ENCODE measurements at regions not wholly inside any gene's neighbourhood (a gene's known extent, or its start where the extent isn't known, plus 50 kb on each side); places are given as distances from the start of the nearest gene placed in this dataset.
"Not testable (repeated sequence)": the region's sequence is repeated elsewhere in the genome, so short reads cannot be mapped to it uniquely, and the experiment has no call there.

GRCh38 chr6:26268659-26269402 lies 96.2 kb upstream of the BTN3A2 start:
- DNase-seq: peak; percentile 81

- peak; percentile 73 for DNase-seq
These were observed 95.2 kb upstream of the BTN3A2 start for GRCh38 chr6:26269531-26270485.

GRCh38 chr6:26270486-26270861 lies 94.5 kb upstream of the BTN3A2 start:
- peak; percentile 76 for DNase-seq

- DNase-seq: peak; percentile 96
These were observed 93.9 kb upstream of the BTN3A2 start for GRCh38 chr6:26270903-26271667.

GRCh38 chr6:26271668-26272024 lies 93.4 kb upstream of the BTN3A2 start:
- DNase-seq: no peak

- DNase-seq: peak; percentile 67
These were observed 92.8 kb upstream of the BTN3A2 start for GRCh38 chr6:26272171-26272637.

- DNase-seq: peak; percentile 64
These were observed 91.1 kb upstream of the BTN3A2 start for GRCh38 chr6:26273673-26274588.

GRCh38 chr6:26275663-26276062 lies 89.3 kb upstream of the BTN3A2 start:
- no peak for DNase-seq

- DNase-seq: no peak
These were observed 88.0 kb upstream of the BTN3A2 start for GRCh38 chr6:26276841-26277648.

GRCh38 chr6:26278536-26278935 lies 86.5 kb upstream of the BTN3A2 start:
- no peak for DNase-seq

- DNase-seq: not testable (repeated sequence)
These were observed 85.6 kb upstream of the BTN3A2 start for GRCh38 chr6:26279371-26279770.

- DNase-seq: no peak
These were observed 84.6 kb upstream of the BTN3A2 start for GRCh38 chr6:26280407-26280806.

- DNase-seq: peak; percentile 80
These were observed 80.4 kb upstream of the BTN3A2 start for GRCh38 chr6:26284537-26285142.

- peak; percentile 99 for DNase-seq
These were observed 79.6 kb upstream of the BTN3A2 start for GRCh38 chr6:26285143-26286134.

GRCh38 chr6:26286168-26286877 lies 78.7 kb upstream of the BTN3A2 start:
- peak; percentile 77 for DNase-seq

GRCh38 chr6:26288155-26288554 lies 76.8 kb upstream of the BTN3A2 start:
- no peak for DNase-seq

GRCh38 chr6:26290941-26291340 lies 74.1 kb upstream of the BTN3A2 start:
- DNase-seq: no peak

GRCh38 chr6:26292709-26293108 lies 72.3 kb upstream of the BTN3A2 start:
- no peak for DNase-seq

- DNase-seq: no peak
These were observed 70.7 kb upstream of the BTN3A2 start for GRCh38 chr6:26294302-26294701.
